ENCODE measurements at regions not wholly inside any gene's neighbourhood (a gene's known extent, or its start where the extent isn't known, plus 50 kb on each side); places are given as distances from the start of the nearest gene placed in this dataset.

- Histone ChIP-seq H4K5ac (ENCODE audit: low read depth, low read length) (no peak overlapping the region), H3K36me3 (ENCODE audit: control insufficient read depth, insufficient read depth, low read length) (no peaks in the 10 kb centered on the region), H3K14ac (replicated peaks; ENCODE audit: low read depth, low read length) (no peak overlapping the region), H2BK5ac (ENCODE audit: low read depth, low read length, poor library complexity, severe bottlenecking) (no peak overlapping the region), H2AK5ac (ENCODE audit: low read depth, low read length) (no peak overlapping the region), H4K20me1 (ENCODE audit: insufficient read depth, low read length) (no peaks in the 10 kb centered on the region), H3K27me3 (ENCODE audit: control insufficient read depth, insufficient read depth, low read length) (no peaks in the 10 kb centered on the region; the same call in none of the 2 replicates), H2BK20ac (ENCODE audit: low read depth, low read length) (no peak overlapping the region), H2AK9ac (replicated peaks; ENCODE audit: low read depth, low read length, poor library complexity) (no peak overlapping the region), H2BK15ac (ENCODE audit: low read depth, low read length) (no peak overlapping the region), H2BK120ac (ENCODE audit: low read depth, low read length) (no peak overlapping the region), H3K4me1 (ENCODE audit: control insufficient read depth, insufficient read depth, low read length) (no peaks in the 10 kb centered on the region), H3K79me1 (ENCODE audit: low read depth in 1 of 2, low read length in 2 of 2) (no peaks in the 10 kb centered on the region), H3K4me2 (ENCODE audit: low read depth, low read length) (no peak overlapping the region), H3K9me3 (ENCODE audit: control insufficient read depth, insufficient read depth, low read length) (no peaks in the 10 kb centered on the region), H3K9me1 (ENCODE audit: insufficient read depth, low read length) (0 out of 2 replicates have a peak, but pooled peaks cover 4% of the 10 kb centered on the region), H3K4ac (ENCODE audit: low read depth, low read length) (no peak overlapping the region), H3K4me3 (ENCODE audit: insufficient read depth, low read depth, low read length) (no peak overlapping the region), H3K18ac (ENCODE audit: low read depth, low read length) (no peak overlapping the region), H2AFZ (replicated peaks; ENCODE audit: low read length, poor library complexity) (no peak overlapping the region), H3K27ac (ENCODE audit: insufficient read depth, low read length) (no peak overlapping the region), H3K56ac (ENCODE audit: extremely low read depth, insufficient read depth, low read length) (no peak overlapping the region), H4K8ac (ENCODE audit: low read depth in 2 of 2, low read length in 2 of 2) (no peak overlapping the region), H4K91ac (ENCODE audit: insufficient read depth, low read depth, low read length) (no peak overlapping the region), H3K9ac (ENCODE audit: low read depth, low read length) (no peak overlapping the region), H3K23ac (ENCODE audit: low read depth, low read length) (no peak overlapping the region)
- intact Hi-C loops (cut with micrococcal nuclease) (no loop called here), dilution Hi-C loops (cut with HindIII; ENCODE audit: low sequenced_read_pairs, unreplicated experiment) (no loop called here), in situ Hi-C loops (cut with MboI; ENCODE audit: low sequenced_read_pairs) (no loop called here)
- BruUV-seq (replicated peaks) = no TSS peak
- ATAC-seq (ENCODE audit: low read depth) (no peak), DNase-seq (no peak)
- ChIA-PET POLR2A (ENCODE audit: unreplicated experiment) (no interaction called here), CTCF (no interaction called here)
- WGBS, 2 experiments (ENCODE audit: extremely low coverage in 2 of 2, insufficient read length in 1 of 2) = no CpG with 5 or more reads among the region's 5 CpGs
- TF ChIP-seq MAFK (IDR thresholded peaks at IDR 0.05; ENCODE audit: low read depth, low read length) (no peak), FOS (IDR thresholded peaks at IDR 0.05; ENCODE audit: low read depth, low read length) (no peak), CTCF (conservative IDR thresholded peaks at IDR 0.05; ENCODE audit: low read depth, low read length) (no peak), MAZ (IDR thresholded peaks at IDR 0.05; ENCODE audit: borderline replicate concordance, low read depth, low read length) (no peak), USF2 (IDR thresholded peaks at IDR 0.05; ENCODE audit: low read depth, low read length) (no peak), RFX5 (IDR thresholded peaks at IDR 0.05; ENCODE audit: low read depth, low read length) (no peak), ELK1 (IDR thresholded peaks at IDR 0.05; ENCODE audit: borderline replicate concordance, low read depth, low read length) (no peak), MXI1 (IDR thresholded peaks at IDR 0.05; ENCODE audit: borderline replicate concordance, low read depth, low read length) (no peak), BHLHE40 (IDR thresholded peaks at IDR 0.05; ENCODE audit: low read depth, low read length) (no peak)
Observed at GRCh38 chr2:222769446-222769845, 91.4 kb upstream of the ACSL3 start.

All from IMR-90 (cell line).